WTC11 (cell line): ENCODE measurements at regions not wholly inside any gene's neighbourhood (a gene's known extent, or its start where the extent isn't known, plus 50 kb on each side); places are given as distances from the start of the nearest gene placed in this dataset.

Experiments used
- ATAC-seq: fragments of 200-7000 bp; cut with Tn5 transposase; 2 replicates; pipeline ENCODE4 v1.10.0; 2021; ENCODE audit warnings: mild to moderate bottlenecking, moderate library complexity
- CTCF ChIA-PET: fragments of 300-600 bp; sonication (Branson Sonifier 250); formaldehyde crosslinking; loops from one replicate; lab custom pipeline; 2021; ENCODE audit warnings: antibody characterized with exemption; lab: Charles Lee
- POLR2A ChIA-PET: fragments of 350-600 bp; sonication (Branson Sonifier 250); formaldehyde crosslinking; loops from one replicate; lab custom pipeline; 2021; ENCODE audit warnings: antibody characterized with exemption; lab: Charles Lee
- DNase-seq: peaks from one replicate; pipeline ENCODE4 v3.0.0; 2021; ENCODE audit warnings: low spot score
- H3K27ac Mint-ChIP-seq: 2 replicates; pipeline ENCODE4 v1.8.0; 2021; ENCODE audit warnings: mixed read lengths
- H3K27me3 Mint-ChIP-seq: 2 replicates; pipeline ENCODE4 v1.8.0; 2021; ENCODE audit warnings: low read depth, mild to moderate bottlenecking, moderate library complexity, mixed read lengths
- H3K36me3 Mint-ChIP-seq: 2 replicates; pipeline ENCODE4 v1.8.0; 2021; ENCODE audit warnings: mixed read lengths
- H3K4me1 Mint-ChIP-seq: 2 replicates; pipeline ENCODE4 v1.8.0; 2022; ENCODE audit warnings: mixed read lengths
- H3K4me3 Mint-ChIP-seq: 2 replicates; pipeline ENCODE4 v1.8.0; 2021; ENCODE audit warnings: mild to moderate bottlenecking, moderate library complexity, mixed read lengths
- H3K9me3 Mint-ChIP-seq: 2 replicates; pipeline ENCODE4 v1.8.0; 2021; ENCODE audit warnings: mixed read lengths
- AR ChIP-seq: fragments of 250-450 bp; sonication (Bioruptor Pico); IDR thresholded peaks from 2 replicates; pipeline ENCODE4 v1.9.0; 2021; ENCODE audit warnings: mild to moderate bottlenecking
- CDX4 ChIP-seq: fragments of 250-450 bp; sonication (Bioruptor Pico); IDR thresholded peaks from 2 replicates; pipeline ENCODE4 v1.9.0; 2021; ENCODE audit warnings: moderate library complexity, mild to moderate bottlenecking, inconsistent platforms, borderline replicate concordance
- CREB1 ChIP-seq: sonication (generic); formaldehyde crosslinking; IDR thresholded peaks from 2 replicates; pipeline ENCODE4 v1.8.0; 2023; ENCODE audit warnings: mild to moderate bottlenecking, missing genetic modification reagents
- CREM ChIP-seq: sonication (generic); formaldehyde crosslinking; IDR thresholded peaks from 2 replicates; pipeline ENCODE4 v1.8.1; 2022; ENCODE audit warnings: mild to moderate bottlenecking, missing genetic modification reagents, moderate library complexity
- E2F5 ChIP-seq: sonication (generic); formaldehyde crosslinking; IDR thresholded peaks from 2 replicates; pipeline ENCODE4 v1.8.1; 2022; ENCODE audit warnings: mild to moderate bottlenecking, moderate library complexity, missing genetic modification reagents
- EMX1 ChIP-seq: fragments of 250-450 bp; sonication (Bioruptor Pico); IDR thresholded peaks from 2 replicates; pipeline ENCODE4 v1.8.0; 2021; ENCODE audit warnings: mild to moderate bottlenecking
- ETV6 ChIP-seq: sonication (generic); formaldehyde crosslinking; IDR thresholded peaks from 2 replicates; pipeline ENCODE4 v1.8.1; 2022; ENCODE audit warnings: mild to moderate bottlenecking, missing genetic modification reagents
- FOXK1 ChIP-seq: sonication (generic); formaldehyde crosslinking; IDR thresholded peaks from 2 replicates; pipeline ENCODE4 v1.8.0; 2022; ENCODE audit warnings: mild to moderate bottlenecking, moderate library complexity, missing genetic modification reagents
- GTF2I ChIP-seq: fragments of 250-450 bp; sonication (Bioruptor Pico); conservative IDR thresholded peaks from 2 replicates; pipeline ENCODE4 v1.4.0; 2021; ENCODE audit warnings: mild to moderate bottlenecking
- IRF1 ChIP-seq: sonication (generic); formaldehyde crosslinking; IDR thresholded peaks from 2 replicates; pipeline ENCODE4 v1.8.0; 2023; ENCODE audit warnings: missing genetic modification reagents
- MXD4 ChIP-seq: fragments of 250-450 bp; sonication (Bioruptor Pico); IDR thresholded peaks from 2 replicates; pipeline ENCODE4 v1.8.0; 2021; ENCODE audit warnings: mild to moderate bottlenecking, moderate library complexity, borderline replicate concordance
- NFE2L1 ChIP-seq: sonication (generic); formaldehyde crosslinking; IDR thresholded peaks from 2 replicates; pipeline ENCODE4 v1.8.1; 2023; ENCODE audit warnings: missing genetic modification reagents
- NFYB ChIP-seq: sonication (generic); formaldehyde crosslinking; conservative IDR thresholded peaks from 2 replicates; pipeline ENCODE4 v1.8.0; 2022; ENCODE audit warnings: low read depth, missing genetic modification reagents
- OVOL2 ChIP-seq: fragments of 250-450 bp; sonication (Bioruptor Pico); IDR thresholded peaks from 2 replicates; pipeline ENCODE4 v1.9.0; 2021; ENCODE audit warnings: mild to moderate bottlenecking, borderline replicate concordance
- PRRX2 ChIP-seq: fragments of 250-450 bp; sonication (Bioruptor Pico); IDR thresholded peaks from 2 replicates; pipeline ENCODE4 v1.8.0; 2021; ENCODE audit warnings: mild to moderate bottlenecking
- SP1 ChIP-seq: sonication (generic); formaldehyde crosslinking; conservative IDR thresholded peaks from 2 replicates; pipeline ENCODE4 v1.8.1; 2022; ENCODE audit warnings: missing genetic modification reagents
- STAT6 ChIP-seq: sonication (generic); formaldehyde crosslinking; conservative IDR thresholded peaks from 2 replicates; pipeline ENCODE4 v1.8.1; 2023; ENCODE audit warnings: mild to moderate bottlenecking, low read depth, missing genetic modification reagents, moderate library complexity
- TCF7 ChIP-seq: sonication (generic); formaldehyde crosslinking; IDR thresholded peaks from 2 replicates; pipeline ENCODE4 v1.8.0; 2022; ENCODE audit warnings: mild to moderate bottlenecking, low read depth, missing genetic modification reagents, moderate library complexity
- TP53 ChIP-seq: sonication (generic); formaldehyde crosslinking; IDR thresholded peaks from 2 replicates; pipeline ENCODE4 v1.8.1; 2023; ENCODE audit warnings: mild to moderate bottlenecking, missing genetic modification reagents
- USF1 ChIP-seq: sonication (generic); formaldehyde crosslinking; IDR thresholded peaks from 2 replicates; pipeline ENCODE4 v1.8.0; 2022; ENCODE audit warnings: mild to moderate bottlenecking, missing genetic modification reagents
- ZNF138 ChIP-seq: sonication (generic); formaldehyde crosslinking; conservative IDR thresholded peaks from 2 replicates; pipeline ENCODE4 v1.8.1; 2022; ENCODE audit warnings: mild to moderate bottlenecking, moderate library complexity, missing genetic modification reagents
- ZNF232 ChIP-seq: sonication (generic); formaldehyde crosslinking; IDR thresholded peaks from 2 replicates; pipeline ENCODE4 v1.8.0; 2022; ENCODE audit warnings: mild to moderate bottlenecking, missing genetic modification reagents
- ZNF263 ChIP-seq: sonication (generic); formaldehyde crosslinking; IDR thresholded peaks from 2 replicates; pipeline ENCODE4 v1.8.1; 2022; ENCODE audit warnings: low read depth, mild to moderate bottlenecking, moderate library complexity, missing genetic modification reagents
- ZNF396 ChIP-seq: fragments of 250-450 bp; sonication (Bioruptor Pico); IDR thresholded peaks from 2 replicates; pipeline ENCODE4 v1.8.0; 2021; ENCODE audit warnings: mild to moderate bottlenecking, moderate library complexity, borderline replicate concordance
- ZNF425 ChIP-seq: fragments of 250-450 bp; sonication (Bioruptor Pico); conservative IDR thresholded peaks from 2 replicates; pipeline ENCODE4 v1.9.0; 2021; ENCODE audit warnings: mild to moderate bottlenecking
- ZNF671 ChIP-seq: fragments of 250-450 bp; sonication (Bioruptor Pico); IDR thresholded peaks from 2 replicates; pipeline ENCODE4 v1.8.0; 2021; ENCODE audit warnings: mild to moderate bottlenecking

- DNase-seq (no peak), ATAC-seq (no peak)
- peaks cover 8% of the 10 kb centered on the region for H3K9me3 Mint-ChIP-seq
- ChIA-PET CTCF (no interaction called here), POLR2A (no interaction called here)
- no peaks in the 10 kb centered on the region for H3K27me3 Mint-ChIP-seq
- 0 out of 2 replicates have a peak, but pooled peaks cover 4% of the 10 kb centered on the region for H3K4me1 Mint-ChIP-seq
- no peak overlapping the region for H3K27ac Mint-ChIP-seq
- no peak overlapping the region for H3K4me3 Mint-ChIP-seq
- TF ChIP-seq PRRX2 (CRISPR knock-in tag) (no peak), FOXK1 (CRISPR knock-in tag) (no peak), SP1 (CRISPR knock-in tag) (no peak), ZNF232 (CRISPR knock-in tag) (no peak), ZNF138 (CRISPR knock-in tag) (no peak), ZNF671 (no peak), OVOL2 (CRISPR knock-in tag) (no peak), AR (CRISPR knock-in tag) (no peak), NFE2L1 (CRISPR knock-in tag) (no peak), MXD4 (CRISPR knock-in tag) (no peak), USF1 (no peak), STAT6 (no peak), ZNF425 (CRISPR knock-in tag) (no peak), TP53 (CRISPR knock-in tag) (no peak), EMX1 (CRISPR knock-in tag) (no peak), IRF1 (no peak), GTF2I (CRISPR knock-in tag) (no peak), E2F5 (no peak)
- no peaks in the 10 kb centered on the region for H3K36me3 Mint-ChIP-seq
Measured at GRCh38 chrX:125713633-125714032, 394.0 kb downstream of the TEX13C start.

- POLR2A ChIA-PET = no interaction called here
- ATAC-seq (no peak), DNase-seq (no peak)
- Mint-ChIP-seq H3K4me1 (no peaks in the 10 kb centered on the region), H3K4me3 (no peak overlapping the region), H3K9me3 (no peaks in the 10 kb centered on the region), H3K27me3 (no peaks in the 10 kb centered on the region; the same call in 1 of the 2 replicates), H3K36me3 (no peaks in the 10 kb centered on the region), H3K27ac (no peak overlapping the region)
- CTCF ChIA-PET = no interaction called here
- TF ChIP-seq PRRX2 (CRISPR knock-in tag) = no peak
- TF ChIP-seq NFE2L1 (CRISPR knock-in tag) = no peak
- TF ChIP-seq TCF7 (CRISPR knock-in tag) = no peak
- no peak for TF ChIP-seq ZNF396 (CRISPR knock-in tag)
- no peak for TF ChIP-seq ETV6 (CRISPR knock-in tag)
- TF ChIP-seq CDX4 (CRISPR knock-in tag) = no peak
- TF ChIP-seq CREM (CRISPR knock-in tag) = no peak
- TF ChIP-seq EMX1 (CRISPR knock-in tag) = no peak
- no peak for TF ChIP-seq NFYB (CRISPR knock-in tag)
- no peak for TF ChIP-seq ZNF263 (CRISPR knock-in tag)
- TF ChIP-seq FOXK1 (CRISPR knock-in tag) = no peak
- no peak for TF ChIP-seq CREB1 (CRISPR knock-in tag)
Measured at GRCh38 chrX:125727117-125727516, 407.4 kb downstream of the TEX13C start.
